Muscle layer of colon (tissue), 2 donors: ENCODE measurements at regions not wholly inside any gene's neighbourhood (a gene's known extent, or its start where the extent isn't known, plus 50 kb on each side); places are given as distances from the start of the nearest gene placed in this dataset.

Experiments used
- H3K27ac ChIP-seq: one replicate; pipeline ENCODE4 v1.7.0; 2013; ENCODE audit warnings: low read depth, mild to moderate bottlenecking, low read length, moderate library complexity
- H3K27me3 ChIP-seq, 2 donors: one replicate each; pipeline ENCODE4 v1.7.0; 2013; ENCODE audit warnings: low read length in 2 of 2, mild to moderate bottlenecking in 2 of 2; ENCODE audit not compliant: insufficient read depth in 2 of 2, control insufficient read depth in 1 of 2
- H3K36me3 ChIP-seq: one replicate; pipeline ENCODE4 v1.7.0; 2013; ENCODE audit warnings: mild to moderate bottlenecking, low read length; ENCODE audit not compliant: insufficient read depth
- H3K4me1 ChIP-seq: one replicate; pipeline ENCODE4 v1.7.0; 2013; ENCODE audit warnings: mild to moderate bottlenecking, low read length; ENCODE audit not compliant: insufficient read depth
- H3K4me3 ChIP-seq, 2 donors: one replicate each; pipeline ENCODE4 v1.7.0; 2013; ENCODE audit warnings: low read length in 2 of 2, low read depth in 1 of 2, mild to moderate bottlenecking in 1 of 2, moderate library complexity in 1 of 2
- H3K9ac ChIP-seq: one replicate; pipeline ENCODE4 v1.7.0; 2013; ENCODE audit warnings: low read length
- H3K9me3 ChIP-seq: one replicate; pipeline ENCODE4 v1.7.0; 2013; ENCODE audit warnings: mild to moderate bottlenecking, low read length
- donor health status: abdominal sarcoma.
- donor health status: Adenocarcinoma of cecum.

DNA sequence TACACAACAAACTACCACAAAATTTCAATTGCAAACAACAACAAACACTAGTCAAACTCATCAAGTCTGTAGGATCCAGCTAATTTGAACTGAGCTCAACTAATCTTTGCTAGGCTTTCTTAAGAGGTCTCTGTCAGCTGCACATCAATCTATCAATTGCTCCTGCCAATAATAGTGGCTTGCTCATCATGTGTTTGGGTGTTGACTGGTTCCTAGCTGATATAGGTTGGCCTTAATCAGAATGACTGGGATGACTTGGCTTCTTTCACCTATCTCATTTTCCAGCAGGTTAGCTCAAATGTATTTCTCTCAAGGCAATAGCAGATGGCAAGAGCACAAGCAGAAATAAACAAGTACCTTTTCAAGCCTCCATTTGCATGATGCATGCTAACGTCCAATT is 370.3 kb upstream of the NFE2L3 start:
- Histone ChIP-seq H3K36me3 (no peaks in the 10 kb centered on the region), H3K9ac (no peak overlapping the region), H3K27ac (no peak overlapping the region), H3K4me1 (peaks cover 8% of the 10 kb centered on the region), H3K4me3 (no peak overlapping the region), H3K27me3 (no peaks in the 10 kb centered on the region), H3K9me3 (no peaks in the 10 kb centered on the region)

DNA sequence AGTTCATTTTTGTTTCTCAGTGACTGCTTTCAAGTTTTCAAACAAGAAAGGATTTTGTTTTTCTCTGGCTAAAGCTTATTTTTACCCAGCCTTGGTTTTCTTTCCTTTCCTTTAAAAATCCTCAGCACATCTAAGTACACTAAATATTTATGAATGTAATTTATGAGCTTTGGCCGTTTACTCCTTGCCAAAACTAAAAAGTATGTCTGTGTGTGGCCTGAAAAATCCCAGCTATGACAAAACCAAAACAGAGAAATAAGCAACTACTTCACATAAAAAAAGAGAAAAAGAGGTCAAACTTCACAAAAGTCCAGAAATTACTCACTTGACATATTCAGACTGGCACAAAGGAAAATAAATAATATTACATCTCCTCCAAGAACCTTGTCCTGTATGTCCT is 365.1 kb upstream of the NFE2L3 start:
- no peak overlapping the region for H3K4me3 ChIP-seq
- no peaks in the 10 kb centered on the region for H3K27me3 ChIP-seq
- peaks cover 34% of the 10 kb centered on the region for H3K4me1 ChIP-seq
- H3K9me3 ChIP-seq: no peaks in the 10 kb centered on the region
- no peak overlapping the region for H3K9ac ChIP-seq
- H3K36me3 ChIP-seq: no peaks in the 10 kb centered on the region
- peak overlapping the region; percentile 60 for H3K27ac ChIP-seq

DNA sequence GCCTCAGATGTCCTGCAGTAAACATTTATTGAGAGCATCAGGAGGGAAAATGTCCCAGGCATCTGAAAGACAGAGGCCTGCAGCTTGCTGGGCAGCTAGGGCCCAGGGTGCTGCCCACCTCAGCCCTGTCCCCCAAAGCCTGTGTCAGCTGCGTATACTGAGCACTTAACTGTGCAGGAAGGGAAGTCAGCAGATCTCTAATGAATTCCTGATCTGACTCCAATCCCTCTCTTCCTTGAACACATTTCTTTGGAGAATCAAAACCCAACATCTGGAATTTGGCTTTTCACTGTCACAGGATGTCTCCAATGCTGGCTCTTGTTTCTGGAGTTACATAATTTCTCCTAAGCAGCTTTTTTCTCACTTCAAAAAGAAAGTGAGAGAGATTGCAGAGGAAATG is 364.7 kb upstream of the NFE2L3 start:
- Histone ChIP-seq H3K4me1 (peaks cover 34% of the 10 kb centered on the region), H3K36me3 (no peaks in the 10 kb centered on the region), H3K27ac (peak overlapping the region; percentile 60), H3K4me3 (no peak overlapping the region), H3K27me3 (no peaks in the 10 kb centered on the region), H3K9ac (no peak overlapping the region), H3K9me3 (no peaks in the 10 kb centered on the region)

DNA sequence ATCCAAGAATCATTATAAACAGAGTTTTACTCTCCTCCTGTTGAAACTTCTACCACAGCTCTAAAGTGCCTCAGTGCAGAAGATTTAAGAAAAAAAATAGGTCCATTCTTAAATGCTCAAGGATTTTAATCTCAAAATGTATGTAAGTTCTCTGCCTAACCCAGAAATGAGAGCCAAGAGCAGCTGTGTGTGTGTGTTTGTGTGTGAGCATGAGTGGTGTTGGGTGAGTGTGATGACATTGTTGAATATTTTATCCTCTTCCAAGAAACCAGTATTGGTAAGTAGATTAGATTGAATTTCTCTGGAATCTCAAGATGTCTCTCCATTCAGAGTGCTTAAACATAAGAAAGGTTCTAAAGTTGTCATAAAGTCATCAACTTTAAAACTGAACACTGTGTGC is 363.6 kb upstream of the NFE2L3 start:
- no peak overlapping the region for H3K4me3 ChIP-seq
- H3K27ac ChIP-seq: peak overlapping the region; percentile 60
- H3K9ac ChIP-seq: no peak overlapping the region
- no peaks in the 10 kb centered on the region for H3K36me3 ChIP-seq
- H3K4me1 ChIP-seq: peaks cover 34% of the 10 kb centered on the region
- H3K27me3 ChIP-seq: no peaks in the 10 kb centered on the region
- no peaks in the 10 kb centered on the region for H3K9me3 ChIP-seq

DNA sequence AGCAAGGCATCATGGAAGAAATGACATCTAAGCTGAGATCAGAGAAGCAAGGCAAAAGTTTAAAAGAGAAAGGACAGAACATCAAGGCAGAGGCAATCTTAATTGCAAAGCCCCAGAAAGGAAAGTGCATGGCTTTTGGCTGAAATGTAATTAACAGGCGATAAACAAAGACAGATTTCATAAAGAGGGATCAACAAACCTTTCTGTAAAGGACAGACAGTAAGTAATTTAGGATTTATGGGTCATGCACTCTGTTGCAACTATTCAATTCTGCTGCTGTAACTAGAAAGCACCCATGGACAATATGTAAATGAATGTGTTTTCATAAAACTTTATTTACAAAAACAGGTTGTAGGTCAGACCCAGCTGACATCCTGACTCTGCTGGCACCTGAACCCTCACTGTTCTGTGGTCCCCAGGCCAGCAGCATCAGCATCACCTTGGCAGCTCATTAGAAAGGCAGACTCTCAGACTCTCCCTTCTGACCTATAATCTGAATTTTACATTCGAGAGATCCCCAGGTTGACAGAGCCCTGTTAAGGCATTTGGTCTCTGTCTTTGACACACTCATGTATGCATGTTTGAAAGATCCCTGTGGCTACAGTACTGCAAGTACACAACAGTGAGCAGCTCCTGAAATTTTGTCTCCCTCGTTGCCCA is 362.9 kb upstream of the NFE2L3 start:
- Histone ChIP-seq H3K9ac (no peak overlapping the region), H3K9me3 (no peaks in the 10 kb centered on the region), H3K27me3 (no peaks in the 10 kb centered on the region), H3K4me3 (no peak overlapping the region), H3K27ac (peak overlapping the region; percentile 31), H3K4me1 (peaks cover 34% of the 10 kb centered on the region), H3K36me3 (no peaks in the 10 kb centered on the region)

DNA sequence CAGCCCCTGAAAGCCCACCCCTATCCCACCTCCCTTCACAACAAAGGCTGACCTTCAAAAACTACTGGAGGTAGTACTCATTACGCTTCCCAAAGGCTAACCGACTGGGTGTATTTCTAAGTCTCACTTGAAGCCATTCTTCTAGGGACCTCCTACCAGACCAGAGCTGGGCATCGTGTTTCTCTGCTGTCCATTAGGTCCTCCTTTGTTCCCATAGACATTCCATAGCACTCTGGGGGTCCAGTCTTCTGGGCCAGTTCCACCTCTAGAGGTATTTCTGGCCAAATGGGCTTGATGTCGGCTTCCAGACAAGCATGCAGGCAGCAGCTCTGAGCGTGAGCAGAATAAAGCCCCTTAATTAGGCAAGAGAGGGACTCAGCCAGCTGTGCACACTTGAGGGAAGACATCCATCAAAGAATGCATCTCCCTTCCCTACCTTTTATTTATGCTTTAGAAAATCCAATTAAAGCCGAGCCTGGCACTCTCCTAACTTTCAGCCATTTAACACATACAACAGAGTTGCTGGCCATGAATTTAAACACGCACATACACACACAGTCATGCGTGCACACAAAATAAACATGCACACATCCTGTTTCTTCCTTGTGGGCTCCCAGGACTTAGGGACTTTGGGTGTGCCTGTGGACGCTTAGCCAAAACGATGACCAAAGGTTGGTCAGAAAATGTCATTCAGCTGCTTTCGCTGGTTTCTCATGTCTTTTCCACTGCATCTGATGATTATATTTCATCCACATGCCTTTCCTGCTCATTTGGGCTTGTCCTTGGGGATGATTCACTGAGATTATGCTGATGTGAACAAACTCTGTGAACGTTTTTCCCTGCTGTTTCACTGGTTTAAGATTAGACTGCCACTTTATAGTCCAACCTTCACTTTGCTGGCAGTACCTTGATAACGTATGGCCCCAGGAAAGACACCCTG is 362.0 kb upstream of the NFE2L3 start:
- Histone ChIP-seq H3K9ac (no peak overlapping the region), H3K4me3 (no peak overlapping the region), H3K27ac (peak overlapping the region; percentile 38), H3K4me1 (peaks cover 40% of the 10 kb centered on the region), H3K27me3 (no peaks in the 10 kb centered on the region), H3K9me3 (no peaks in the 10 kb centered on the region), H3K36me3 (no peaks in the 10 kb centered on the region)

DNA sequence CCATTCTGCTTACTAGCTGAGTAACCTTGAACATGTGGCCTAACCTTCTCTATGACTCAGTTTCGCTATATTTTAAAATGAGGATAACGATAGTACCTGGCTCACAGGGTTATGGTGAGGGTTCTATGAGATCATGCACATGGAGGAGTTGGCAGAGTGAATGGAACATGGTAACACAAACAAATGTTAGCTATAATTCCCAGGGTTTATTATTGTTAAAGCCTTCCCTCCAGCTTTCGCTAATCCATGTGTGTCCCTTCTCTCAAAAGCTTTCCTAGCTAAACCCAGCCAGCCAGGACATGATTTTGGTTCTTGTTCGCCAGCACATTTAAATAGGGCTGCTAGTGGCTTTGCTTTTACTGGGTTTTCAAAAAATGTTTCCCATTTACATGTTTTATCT is 361.0 kb upstream of the NFE2L3 start:
- peaks cover 41% of the 10 kb centered on the region for H3K4me1 ChIP-seq

DNA sequence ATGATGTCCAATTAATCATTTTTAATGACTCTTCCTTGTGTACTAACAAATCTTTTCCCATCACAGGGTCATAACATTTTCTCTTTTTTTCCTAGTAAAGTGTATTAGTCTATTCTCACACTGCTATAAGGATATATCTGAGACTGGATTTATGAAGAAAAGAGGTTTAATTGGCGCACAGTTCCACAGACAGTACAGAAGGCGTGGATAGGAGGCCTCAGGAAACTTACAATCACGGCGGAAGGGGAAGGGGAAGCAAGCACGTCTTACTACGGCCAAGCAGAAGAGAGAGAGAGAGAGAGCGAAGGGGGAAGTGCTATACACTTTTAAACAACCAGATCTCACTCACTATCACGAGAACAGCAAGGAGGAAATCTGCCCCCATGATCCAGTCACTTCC is 359.4 kb upstream of the NFE2L3 start:
- Histone ChIP-seq H3K9me3 (no peaks in the 10 kb centered on the region), H3K9ac (no peak overlapping the region), H3K27ac (no peak overlapping the region), H3K4me3 (no peak overlapping the region), H3K4me1 (peaks cover 37% of the 10 kb centered on the region), H3K27me3 (no peaks in the 10 kb centered on the region), H3K36me3 (no peaks in the 10 kb centered on the region)

More for the DNA sequence above, 361.0 kb upstream of the NFE2L3 start:
- no peaks in the 10 kb centered on the region for H3K9me3 ChIP-seq
- no peaks in the 10 kb centered on the region for H3K36me3 ChIP-seq
- no peak overlapping the region for H3K9ac ChIP-seq
- no peak overlapping the region for H3K4me3 ChIP-seq
- peak overlapping the region; percentile 38 for H3K27ac ChIP-seq
- H3K27me3 ChIP-seq: no peaks in the 10 kb centered on the region

GRCh38 chr7:25795824-25796235 is 356.2 kb upstream of the NFE2L3 start:
- H3K4me3 ChIP-seq: peak overlapping the region in 1 of 2 donors; percentile 35
- no peaks in the 10 kb centered on the region for H3K36me3 ChIP-seq
- peak overlapping the region; percentile 70 for H3K27ac ChIP-seq
- no peaks in the 10 kb centered on the region for H3K27me3 ChIP-seq
- no peak overlapping the region for H3K9ac ChIP-seq
- H3K9me3 ChIP-seq: no peaks in the 10 kb centered on the region
- H3K4me1 ChIP-seq: peaks cover 21% of the 10 kb centered on the region

DNA sequence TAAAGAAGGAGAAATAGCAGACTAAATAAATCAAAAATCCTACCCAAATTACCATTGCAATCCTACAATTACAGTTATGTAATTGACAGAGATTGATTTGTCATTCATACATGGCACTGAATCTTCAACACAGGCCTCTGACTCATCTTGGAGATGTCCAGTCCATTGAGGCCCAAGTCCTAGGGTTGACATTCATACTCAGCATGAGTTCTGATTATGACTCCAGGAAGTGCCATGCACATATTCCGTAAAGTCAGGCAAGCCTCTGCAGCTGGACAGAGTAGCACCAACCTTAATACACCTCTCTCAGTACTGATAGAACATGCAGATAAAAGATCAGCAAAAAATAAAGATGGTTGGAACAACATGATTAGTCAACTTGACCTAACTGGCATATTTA is 353.7 kb upstream of the NFE2L3 start:
- Histone ChIP-seq H3K9me3 (no peaks in the 10 kb centered on the region), H3K27me3 (no peaks in the 10 kb centered on the region), H3K4me3 (no peak overlapping the region), H3K9ac (no peak overlapping the region), H3K27ac (no peak overlapping the region), H3K36me3 (no peaks in the 10 kb centered on the region), H3K4me1 (peaks cover 35% of the 10 kb centered on the region)

- H3K9ac ChIP-seq: no peak overlapping the region
- H3K36me3 ChIP-seq: no peaks in the 10 kb centered on the region
- no peak overlapping the region for H3K27ac ChIP-seq
- H3K4me3 ChIP-seq: no peak overlapping the region
- no peaks in the 10 kb centered on the region for H3K9me3 ChIP-seq
- peaks cover 43% of the 10 kb centered on the region for H3K4me1 ChIP-seq
- H3K27me3 ChIP-seq: no peaks in the 10 kb centered on the region
Observed at GRCh38 chr7:25801214-25801613, 350.8 kb upstream of the NFE2L3 start.
